Prostate gland (tissue), 2 donors: ENCODE measurements at regions not wholly inside any gene's neighbourhood (a gene's known extent, or its start where the extent isn't known, plus 50 kb on each side); places are given as distances from the start of the nearest gene placed in this dataset.

Experiments
- DNase-seq: peaks from one replicate; pipeline ENCODE4 v3.0.0-alpha.2; 2019; ENCODE audit warnings: low spot score
- H3K27ac ChIP-seq, 2 donors: fragments of 200-600 bp; sonication (generic); 2 replicates each; pipeline ENCODE4 v1.5.1; 2017 to 2019
- H3K27me3 ChIP-seq: fragments of 200-600 bp; sonication (generic); replicated peaks from 2 replicates; pipeline ENCODE4 v1.5.1; 2019; ENCODE audit not compliant: insufficient read depth
- H3K36me3 ChIP-seq, 2 donors: fragments of 200-600 bp; sonication (generic); 1 replicate in 1 of 2; 2 replicates in 1 of 2; pipeline versions ENCODE4 v1.5.1 to v1.8.1; 2017 to 2019
- H3K4me1 ChIP-seq: fragments of 200-600 bp; sonication (generic); replicated peaks from 2 replicates; pipeline ENCODE4 v1.5.1; 2019
- H3K4me3 ChIP-seq, 2 donors: fragments of 200-600 bp; sonication (generic); 2 replicates each; pipeline ENCODE4 v1.5.1; 2017 to 2019
- H3K9me3 ChIP-seq: fragments of 200-600 bp; sonication (generic); 2 replicates; pipeline ENCODE4 v1.5.1; 2017
- CTCF ChIP-seq, 4 experiments: fragments of 200-600 bp in 2 of 4; fragments of 450-650 bp in 2 of 4; sonication (generic) in 2 of 4; IDR thresholded peaks; 1 replicate in 3 of 4; 2 replicates in 1 of 4; pipeline ENCODE4 v1.5.1; 2016 to 2019; ENCODE audit warnings: antibody characterized with exemption in 4 of 4, mild to moderate bottlenecking in 2 of 4, moderate library complexity in 2 of 4
- POLR2A ChIP-seq: fragments of 450-650 bp; IDR thresholded peaks from one replicate; pipeline ENCODE4 v1.6.1; 2016; ENCODE audit warnings: antibody characterized with exemption, mild to moderate bottlenecking
- POLR2AphosphoS5 ChIP-seq: sonication (generic); formaldehyde crosslinking; IDR thresholded peaks from one replicate; pipeline ENCODE4 v1.6.1; 2017; ENCODE audit warnings: antibody characterized with exemption
- WGBS: methylation state at CpG from one replicate; pipeline ENCODE4 v1.1.5; 2018; 5-methylcytosine and 5-hydroxymethylcytosine counted together
- intact Hi-C: fragments of 100-400 bp; cut with DNase I; formaldehyde crosslinking; loops from one replicate; pipeline ENCODE4 v1.14.2; 2022

DNA sequence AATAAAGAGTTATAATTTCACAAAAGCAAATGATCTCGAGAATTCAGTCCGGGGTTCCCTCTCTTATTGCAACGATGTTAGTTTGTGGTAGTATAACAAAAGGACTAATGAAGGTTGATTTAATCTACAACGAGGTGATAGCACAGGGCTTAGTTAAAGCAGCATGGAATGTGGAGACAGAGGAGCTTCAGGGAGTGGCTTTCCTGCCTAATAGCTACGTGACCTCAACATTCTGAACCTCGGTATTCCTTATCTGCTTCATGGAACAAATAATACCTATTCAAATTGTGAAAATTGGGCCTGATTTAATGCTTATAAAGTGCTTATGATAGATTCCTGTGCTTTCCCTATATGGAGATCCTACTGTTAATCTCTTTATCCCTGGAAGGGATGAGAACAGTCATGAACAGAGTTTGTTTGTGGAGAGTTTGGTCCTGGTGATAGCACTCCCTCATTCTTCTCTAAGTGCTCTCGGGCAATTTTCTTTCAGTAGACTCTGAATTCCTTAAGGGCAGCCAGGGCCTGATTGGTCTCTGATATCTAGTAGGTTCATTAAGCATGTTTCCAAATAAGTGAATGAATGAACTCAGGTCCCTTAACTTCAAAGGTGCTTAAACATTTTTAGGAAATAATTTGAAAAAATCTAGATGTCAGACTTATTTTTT lies 104.1 kb upstream of the TUT7 start:
- Histone ChIP-seq H3K9me3 (no peaks in the 10 kb centered on the region), H3K27ac (no peak overlapping the region), H3K27me3 (no peaks in the 10 kb centered on the region), H3K36me3 (no peaks in the 10 kb centered on the region), H3K4me1 (no peaks in the 10 kb centered on the region), H3K4me3 (no peak overlapping the region)
- DNase-seq = no peak
- WGBS = 74% methylated on average over 7 of the region's 7 CpGs
- TF ChIP-seq CTCF (IDR thresholded peaks at IDR 0.05) (no peak), POLR2AphosphoS5 (no peak), POLR2A (no peak)
- intact Hi-C loops = no loop called here

- TF ChIP-seq POLR2AphosphoS5 (no peak), POLR2A (no peak), CTCF (IDR thresholded peaks at IDR 0.05) (no peak)
- WGBS = 95% methylated on average over 4 of the region's 4 CpGs
- no peaks in the 10 kb centered on the region for H3K36me3 ChIP-seq
- H3K9me3 ChIP-seq = no peaks in the 10 kb centered on the region
- DNase-seq = no peak
- no peaks in the 10 kb centered on the region for H3K27me3 ChIP-seq
- H3K27ac ChIP-seq = no peak overlapping the region
- no peaks in the 10 kb centered on the region for H3K4me1 ChIP-seq
- no peak overlapping the region for H3K4me3 ChIP-seq
- intact Hi-C loops = no loop called here
Observed at GRCh38 chr9:86456416-86456815, 102.2 kb upstream of the TUT7 start.

GRCh38 chr9:86454701-86455615 lies 100.7 kb upstream of the TUT7 start:
- Histone ChIP-seq H3K27me3 (no peaks in the 10 kb centered on the region), H3K4me3 (no peak overlapping the region), H3K36me3 (no peaks in the 10 kb centered on the region), H3K4me1 (no peaks in the 10 kb centered on the region), H3K27ac (peak overlapping the region in 1 of 2 donors; percentile 18), H3K9me3 (no peaks in the 10 kb centered on the region)
- no peak for DNase-seq
- 10% methylated on average over 7 of the region's 7 CpGs for WGBS
- intact Hi-C loops = no loop called here
- no peak for TF ChIP-seq POLR2A
- no peak for TF ChIP-seq POLR2AphosphoS5
- no peak for TF ChIP-seq CTCF (IDR thresholded peaks at IDR 0.05)

- H3K27me3 ChIP-seq = no peaks in the 10 kb centered on the region
- no peak overlapping the region for H3K27ac ChIP-seq
- no peak overlapping the region for H3K4me3 ChIP-seq
- DNase-seq = no peak
- H3K4me1 ChIP-seq = no peaks in the 10 kb centered on the region
- TF ChIP-seq POLR2A = no peak
- TF ChIP-seq POLR2AphosphoS5 = no peak
- no peak for TF ChIP-seq CTCF (IDR thresholded peaks at IDR 0.05)
- intact Hi-C loops = no loop called here
- 80% methylated on average over 3 of the region's 3 CpGs for WGBS
- no peaks in the 10 kb centered on the region for H3K36me3 ChIP-seq
- no peaks in the 10 kb centered on the region for H3K9me3 ChIP-seq
Observed at GRCh38 chr9:86452201-86452828, 98.1 kb upstream of the TUT7 start.
